HG02610 (cell line): ENCODE measurements at regions not wholly inside any gene's neighbourhood (a gene's known extent, or its start where the extent isn't known, plus 50 kb on each side); places are given as distances from the start of the nearest gene placed in this dataset.

ENCODE experiments used
- ATAC-seq: cut with Tn5 transposase; IDR thresholded peaks from one replicate; pipeline ENCODE4 v1.9.1; 2021; ENCODE audit warnings: mild to moderate bottlenecking, moderate library complexity; ENCODE audit not compliant: unreplicated experiment

DNA sequence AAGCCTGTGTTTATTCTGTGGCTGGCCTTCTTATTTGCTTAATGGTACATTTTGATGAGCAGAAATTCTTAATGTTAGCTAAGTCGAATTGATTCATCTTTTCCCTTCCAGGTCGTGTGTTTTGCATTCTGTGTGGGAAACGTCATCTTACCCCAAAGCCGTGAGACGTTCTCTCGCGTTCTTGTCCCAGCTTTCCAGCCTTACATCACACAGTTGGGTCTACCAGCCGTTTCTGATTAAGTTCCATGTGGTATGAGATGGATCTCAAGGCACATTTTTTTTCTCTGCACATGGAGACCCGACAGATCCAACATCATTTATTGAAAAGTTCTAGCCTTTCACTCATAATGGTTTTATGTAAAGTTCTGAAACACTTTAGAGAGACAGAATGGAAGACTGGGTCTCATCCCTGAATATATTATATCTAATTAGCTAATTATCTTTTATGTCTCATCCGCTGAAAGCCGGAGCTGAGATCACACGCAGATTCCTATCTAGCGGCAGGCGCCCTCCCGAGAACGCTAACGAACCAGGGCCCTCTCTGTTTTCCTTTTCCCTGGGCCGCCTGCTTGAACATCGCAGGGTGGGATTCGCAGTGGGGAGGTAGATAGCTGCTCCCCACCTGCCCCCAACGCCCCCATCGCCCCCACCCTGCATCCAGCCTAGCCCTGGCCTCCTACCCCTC, 1162.2 kb downstream of the BRD1 start:
- ATAC-seq, result no peak

DNA sequence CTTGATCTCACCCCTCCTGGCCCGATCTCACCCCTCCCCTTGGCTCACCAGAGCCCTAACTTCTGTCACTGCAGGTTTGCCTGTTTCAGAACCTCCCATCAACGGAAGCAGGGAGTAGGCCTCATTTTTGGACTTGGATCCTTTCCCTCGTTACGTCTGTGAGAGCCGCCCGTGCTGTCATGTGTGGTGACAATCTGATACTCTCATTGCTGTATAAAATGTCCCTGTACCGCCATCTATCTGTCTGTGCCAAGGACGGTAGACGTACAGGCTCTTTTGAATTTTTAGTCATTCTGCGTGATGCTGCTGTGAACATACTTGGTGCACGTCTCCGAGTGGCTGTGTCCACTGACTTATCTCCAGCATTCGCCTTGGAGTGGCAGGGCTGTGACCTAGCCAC, 1163.1 kb downstream of the BRD1 start:
- ATAC-seq, result no peak

DNA sequence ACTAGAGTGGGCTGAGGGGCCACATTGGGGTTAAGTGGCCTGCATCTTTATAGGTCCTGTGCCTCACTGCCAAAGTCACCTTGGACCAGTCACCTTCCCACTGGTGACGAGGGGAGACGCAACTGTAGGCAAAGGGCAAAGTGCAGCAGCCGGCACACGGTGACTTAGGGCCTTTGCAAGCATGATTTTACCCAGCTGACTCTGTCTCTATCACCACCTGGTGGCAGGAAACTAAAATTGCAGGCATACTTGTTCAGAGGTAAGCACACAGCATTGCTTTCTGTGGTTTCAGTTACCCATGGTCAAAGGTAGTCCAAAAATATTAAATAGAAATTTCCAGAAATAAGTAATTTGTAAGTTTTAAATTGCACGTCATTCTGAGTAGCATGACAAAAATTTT, 1164.4 kb downstream of the BRD1 start:
- ATAC-seq, result no peak

DNA sequence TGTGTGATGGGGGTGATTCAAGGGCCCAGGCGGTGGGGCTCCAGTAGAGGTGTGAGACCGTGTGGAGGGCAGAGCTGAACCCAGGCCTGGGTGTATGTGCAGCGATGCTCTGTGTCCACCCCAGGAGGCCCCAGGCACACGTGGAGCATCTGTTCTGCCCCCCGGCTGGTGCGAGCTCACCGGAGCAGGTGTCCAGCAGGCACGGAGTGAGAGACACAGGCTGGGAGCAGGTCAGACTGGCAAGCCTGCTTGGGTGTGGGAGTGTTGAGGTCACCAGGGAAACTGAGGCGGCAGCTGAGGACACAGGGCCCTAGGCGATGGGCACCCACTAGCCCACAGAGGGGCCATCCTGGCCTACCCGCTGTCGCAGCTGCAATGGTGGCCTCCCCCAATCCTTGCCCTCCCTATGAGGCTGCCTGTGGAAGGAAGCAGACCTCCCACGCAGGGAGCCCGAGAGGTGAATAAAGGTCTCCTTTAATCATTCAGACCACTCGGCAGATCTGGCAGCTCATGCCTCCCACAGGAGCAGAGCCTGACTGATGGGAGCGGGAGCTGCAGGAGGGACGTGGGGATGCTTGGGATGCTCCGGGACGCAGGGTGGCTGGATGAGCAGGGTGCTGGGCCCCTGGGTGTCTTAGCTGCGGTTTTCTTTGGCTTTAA, 1165.1 kb downstream of the BRD1 start:
- no peak for ATAC-seq

DNA sequence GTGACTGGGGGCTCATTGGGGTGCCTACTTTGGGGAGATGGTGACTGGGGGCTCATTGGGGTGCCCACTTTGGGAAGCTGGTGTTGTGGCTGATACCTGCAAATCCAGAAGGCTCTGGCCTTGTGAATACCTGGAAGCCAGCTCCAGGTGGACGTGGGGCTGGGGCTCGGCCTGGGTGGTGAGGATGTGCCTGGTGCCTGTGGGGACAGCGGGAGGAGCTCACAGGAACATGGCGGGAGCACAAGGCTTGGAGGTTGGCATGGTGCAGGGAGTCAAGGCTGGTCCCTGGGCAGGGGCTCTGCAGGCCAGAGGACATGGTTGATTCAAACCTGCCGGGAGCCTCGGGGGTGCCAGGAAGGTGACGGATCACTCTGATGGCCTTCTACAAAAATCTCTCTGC, 1165.7 kb downstream of the BRD1 start:
- ATAC-seq, result no peak

DNA sequence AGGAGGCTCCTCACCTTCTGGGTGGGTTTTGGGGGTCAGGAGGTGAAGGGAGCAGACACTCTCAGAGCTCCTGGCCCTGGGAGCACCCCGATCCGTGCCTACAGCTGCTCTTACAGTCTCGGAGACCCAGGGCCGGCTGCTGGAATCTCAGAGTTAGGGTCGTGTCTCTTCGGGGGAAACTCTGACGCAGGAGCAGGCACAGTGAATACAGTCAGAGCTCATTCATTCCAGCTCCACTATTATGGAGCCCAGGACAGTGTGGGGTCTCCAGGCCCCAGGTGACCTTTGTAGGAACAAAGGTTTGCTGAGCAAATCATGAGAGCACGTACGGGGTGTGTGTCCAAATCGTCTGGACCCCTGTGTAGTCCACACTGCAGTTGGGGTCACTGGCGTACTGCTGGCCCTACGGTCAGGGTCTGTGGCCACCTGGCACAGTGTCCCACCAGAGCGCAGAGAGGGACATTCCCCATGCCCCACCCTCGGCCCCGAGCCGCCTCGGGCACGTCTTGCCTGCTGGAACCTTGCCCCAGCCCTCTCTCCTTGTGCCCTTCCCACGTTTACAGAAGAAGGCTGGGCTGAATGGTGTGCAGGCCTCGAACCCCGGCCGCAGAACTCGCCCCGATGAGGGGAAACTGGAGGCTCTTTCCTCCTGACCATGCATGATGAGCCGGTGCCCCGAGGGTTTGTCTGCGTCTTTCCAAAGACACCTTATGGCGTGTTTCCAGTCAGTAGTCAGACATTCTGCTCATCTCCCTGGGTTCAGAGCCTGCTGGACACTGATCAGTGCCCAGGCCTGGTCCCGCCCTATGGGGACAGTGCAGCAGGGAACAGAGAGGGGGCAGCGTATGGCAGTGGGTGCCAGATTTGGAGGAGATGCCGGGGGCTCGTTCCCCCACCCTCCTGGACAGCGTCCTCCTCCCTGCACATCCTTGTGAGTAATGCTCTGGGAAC, 1166.6 kb downstream of the BRD1 start:
- ATAC-seq, result no peak

DNA sequence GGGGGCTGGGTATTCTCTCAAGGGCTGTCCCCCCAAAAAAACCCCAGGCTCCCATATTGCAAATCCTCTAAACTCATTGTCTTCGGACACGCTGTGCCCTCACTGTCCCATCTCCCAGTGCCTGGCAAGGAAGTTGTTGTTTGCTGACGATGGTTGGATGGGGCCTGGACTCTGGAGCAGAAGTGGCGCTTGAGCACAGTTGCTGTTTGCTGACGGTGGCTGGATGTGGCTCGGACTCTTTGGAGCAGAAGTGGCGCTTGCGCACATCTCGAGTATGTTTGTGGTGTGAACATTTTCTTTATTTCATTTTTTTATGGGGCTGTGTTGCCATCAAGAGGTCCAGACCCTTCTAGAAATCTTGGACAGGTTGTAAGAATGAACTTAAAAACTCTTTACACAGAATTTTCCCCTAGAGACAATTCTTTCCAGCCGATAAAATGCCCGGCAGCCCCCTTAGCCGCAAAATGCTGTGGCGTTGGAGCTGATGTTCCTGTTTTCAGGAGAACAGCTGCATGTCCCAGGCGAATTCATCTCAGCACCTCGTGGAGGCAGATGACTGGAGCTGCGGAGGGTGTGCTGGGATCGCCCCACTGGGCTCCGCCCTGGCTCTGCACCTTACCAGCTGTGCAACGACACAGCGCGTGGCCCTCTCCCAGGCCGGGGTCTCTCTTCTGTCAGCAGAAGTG, 1167.4 kb downstream of the BRD1 start:
- ATAC-seq, result no peak

DNA sequence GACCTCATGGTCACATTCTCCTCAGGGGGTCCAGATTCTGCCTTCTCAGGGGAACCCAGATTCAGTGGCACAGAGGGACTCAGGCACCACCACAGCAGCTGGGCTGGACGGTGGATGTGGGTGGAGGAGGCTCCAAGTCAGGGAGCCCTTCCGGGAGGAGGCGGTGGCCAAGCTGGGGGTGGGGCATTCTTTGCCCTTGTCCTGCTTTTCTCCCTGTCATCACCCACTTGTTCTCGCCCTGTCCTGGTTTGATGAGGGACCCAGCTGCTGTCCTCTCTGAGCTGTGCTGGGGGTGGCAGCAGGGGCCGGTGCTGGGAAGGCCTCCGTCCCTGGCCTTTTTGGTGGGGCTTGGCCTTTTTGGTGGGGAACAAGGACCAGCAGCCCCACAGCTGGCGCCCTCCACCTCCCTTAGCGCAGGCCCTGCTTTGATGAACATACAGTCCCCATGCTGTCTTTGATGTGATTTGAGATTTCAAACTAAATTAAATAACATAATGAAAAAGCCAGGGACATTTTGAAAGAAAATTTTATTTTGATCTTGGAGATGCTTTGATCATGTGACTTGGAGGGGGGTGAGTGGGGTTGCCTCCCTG, 1168.2 kb downstream of the BRD1 start:
- ATAC-seq, result no peak

DNA sequence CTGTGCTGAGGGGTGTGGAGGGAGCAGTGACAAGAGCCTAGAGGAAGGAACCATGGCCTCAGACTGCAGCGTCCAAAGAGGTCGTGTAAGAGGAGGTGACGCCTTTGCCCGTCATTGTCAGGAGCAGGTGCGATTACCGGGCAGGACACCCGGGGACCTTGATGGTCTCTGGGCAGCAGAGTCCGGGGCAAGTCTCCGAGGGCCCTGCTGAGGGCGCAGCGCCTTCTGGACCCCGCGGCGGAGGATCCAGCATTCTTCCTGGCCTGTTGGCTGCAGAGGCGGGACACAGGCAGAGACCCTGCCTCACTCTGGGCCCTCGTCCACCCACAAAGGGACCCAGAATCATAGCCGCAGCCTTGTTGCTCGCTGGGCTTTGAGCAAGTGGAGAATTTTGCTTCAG, 1168.8 kb downstream of the BRD1 start:
- ATAC-seq, result no peak

DNA sequence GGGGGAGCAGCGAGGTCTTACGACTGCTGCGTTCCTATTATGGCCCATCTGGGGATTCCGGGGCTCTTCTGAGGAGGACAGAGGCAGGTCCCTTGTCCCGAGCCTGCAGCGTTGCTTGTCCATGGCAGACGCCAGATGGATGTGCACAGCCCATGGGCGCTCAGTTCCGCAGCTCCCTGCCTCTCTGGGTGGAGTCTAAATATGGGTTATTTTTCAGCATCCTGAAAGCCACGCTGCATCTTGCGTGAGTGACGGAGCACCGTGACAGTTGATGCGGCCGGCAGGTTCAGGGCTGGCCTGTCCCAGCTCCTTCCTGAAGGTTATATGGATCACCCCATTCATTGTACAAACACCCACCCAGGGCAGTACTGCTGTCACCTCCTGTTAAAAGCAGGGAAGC, 1169.4 kb downstream of the BRD1 start:
- ATAC-seq, result no peak

DNA sequence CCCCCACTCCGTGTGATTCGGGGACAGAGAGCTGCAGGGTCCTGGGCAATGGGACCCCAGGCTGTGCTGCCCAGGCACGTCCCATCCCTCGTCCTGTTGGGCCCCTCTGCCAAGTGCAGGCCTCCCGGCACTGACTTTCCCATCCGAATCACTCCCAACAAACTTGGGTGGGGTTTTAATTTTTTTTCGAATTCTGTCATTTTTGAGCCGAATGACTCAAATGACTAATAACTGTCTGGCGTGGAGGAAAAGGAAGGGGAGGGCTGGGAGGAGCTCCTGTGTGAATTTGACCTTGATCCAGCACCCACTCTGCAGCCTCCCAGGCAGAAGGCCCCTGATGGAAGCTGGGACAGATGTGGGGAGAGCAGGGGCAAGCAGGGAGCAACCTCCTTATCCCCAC, 1173.2 kb downstream of the BRD1 start:
- ATAC-seq, result no peak

DNA sequence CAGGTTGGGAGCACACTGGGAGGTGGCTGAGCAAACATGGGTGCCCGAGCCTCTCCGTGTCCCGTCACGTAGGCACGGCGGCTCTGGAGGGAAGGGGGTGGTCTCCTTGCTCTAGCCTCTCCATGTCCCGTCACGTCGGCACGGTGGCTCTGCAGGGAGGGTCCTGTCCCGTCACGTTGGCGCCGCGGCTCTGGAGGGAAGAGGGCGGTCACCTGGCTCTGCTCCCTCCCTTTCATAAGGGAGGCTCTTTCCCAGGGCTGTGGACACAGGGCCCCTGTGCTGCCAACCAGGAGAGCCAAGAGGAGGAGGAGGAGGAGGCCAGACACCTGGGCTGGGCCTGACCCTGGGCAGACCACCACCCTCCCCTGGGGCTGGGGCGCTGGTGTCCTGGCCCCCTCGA, 1173.7 kb downstream of the BRD1 start:
- ATAC-seq, result no peak

DNA sequence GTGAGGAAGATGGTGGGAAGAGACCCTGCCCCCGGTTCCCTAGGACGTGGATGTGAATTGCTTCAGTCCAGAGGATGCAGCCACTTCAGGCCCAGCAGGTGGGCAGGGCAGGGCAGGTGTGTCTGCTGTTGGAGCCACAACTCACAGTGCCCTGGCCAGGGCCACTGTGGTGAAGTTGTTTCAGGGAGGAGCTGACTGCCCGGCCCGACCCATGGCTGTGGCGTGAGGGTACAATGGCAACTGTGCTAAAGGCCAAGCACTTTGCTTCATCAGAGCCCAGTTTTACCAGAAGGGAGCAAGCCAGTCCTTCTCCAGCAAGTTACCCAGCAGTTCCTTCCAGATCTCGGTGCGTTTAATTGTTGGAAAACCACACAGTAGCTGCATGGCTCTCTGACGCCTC, 1174.4 kb downstream of the BRD1 start:
- no peak for ATAC-seq

DNA sequence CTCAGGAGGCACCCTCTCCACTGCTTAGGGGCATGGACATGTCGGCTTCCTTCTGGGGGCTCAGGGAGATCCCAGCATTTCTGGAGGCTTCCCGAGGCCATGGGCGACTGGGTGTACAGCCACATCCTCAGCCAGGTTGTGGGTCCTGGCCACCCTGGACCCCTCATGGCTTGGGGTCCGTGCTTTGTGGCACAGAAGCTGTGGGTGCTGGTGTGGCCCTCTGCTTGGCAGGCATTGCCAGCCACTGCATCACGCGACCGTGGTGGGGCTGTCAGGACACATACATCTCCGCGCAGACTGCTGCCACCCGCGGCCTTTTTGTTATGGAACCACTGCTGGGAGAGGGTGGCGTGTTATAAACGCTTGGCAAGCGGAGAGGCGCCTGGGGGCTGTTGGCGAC, 1174.9 kb downstream of the BRD1 start:
- ATAC-seq, result no peak

DNA sequence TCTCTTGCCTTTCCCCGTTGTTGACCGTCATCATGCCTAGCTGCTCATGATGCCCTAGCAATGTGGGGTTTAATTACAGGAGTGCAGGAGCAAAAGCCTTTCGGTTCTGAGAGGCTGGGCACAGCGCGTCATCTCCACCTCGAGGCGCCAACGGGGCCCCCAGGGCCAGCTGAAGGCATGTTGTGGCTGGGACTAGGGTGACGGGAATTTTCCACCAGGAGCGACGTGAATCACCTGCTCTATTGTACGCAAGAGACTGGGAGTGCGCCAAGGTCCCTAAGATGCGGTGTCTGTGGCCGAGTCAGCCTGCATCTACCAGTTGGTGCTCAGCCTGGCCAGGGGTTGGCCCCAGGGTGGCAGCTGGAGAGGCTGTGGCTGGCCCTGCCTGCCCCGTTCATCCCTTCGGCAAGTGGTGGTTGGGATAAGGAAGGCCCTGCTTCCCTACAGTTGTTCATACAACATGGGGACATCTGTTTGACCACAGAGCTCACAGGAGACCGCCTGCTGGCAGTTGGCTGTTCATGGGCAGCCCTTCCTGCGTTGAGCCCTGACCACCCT, 1175.6 kb downstream of the BRD1 start:
- ATAC-seq, result no peak

DNA sequence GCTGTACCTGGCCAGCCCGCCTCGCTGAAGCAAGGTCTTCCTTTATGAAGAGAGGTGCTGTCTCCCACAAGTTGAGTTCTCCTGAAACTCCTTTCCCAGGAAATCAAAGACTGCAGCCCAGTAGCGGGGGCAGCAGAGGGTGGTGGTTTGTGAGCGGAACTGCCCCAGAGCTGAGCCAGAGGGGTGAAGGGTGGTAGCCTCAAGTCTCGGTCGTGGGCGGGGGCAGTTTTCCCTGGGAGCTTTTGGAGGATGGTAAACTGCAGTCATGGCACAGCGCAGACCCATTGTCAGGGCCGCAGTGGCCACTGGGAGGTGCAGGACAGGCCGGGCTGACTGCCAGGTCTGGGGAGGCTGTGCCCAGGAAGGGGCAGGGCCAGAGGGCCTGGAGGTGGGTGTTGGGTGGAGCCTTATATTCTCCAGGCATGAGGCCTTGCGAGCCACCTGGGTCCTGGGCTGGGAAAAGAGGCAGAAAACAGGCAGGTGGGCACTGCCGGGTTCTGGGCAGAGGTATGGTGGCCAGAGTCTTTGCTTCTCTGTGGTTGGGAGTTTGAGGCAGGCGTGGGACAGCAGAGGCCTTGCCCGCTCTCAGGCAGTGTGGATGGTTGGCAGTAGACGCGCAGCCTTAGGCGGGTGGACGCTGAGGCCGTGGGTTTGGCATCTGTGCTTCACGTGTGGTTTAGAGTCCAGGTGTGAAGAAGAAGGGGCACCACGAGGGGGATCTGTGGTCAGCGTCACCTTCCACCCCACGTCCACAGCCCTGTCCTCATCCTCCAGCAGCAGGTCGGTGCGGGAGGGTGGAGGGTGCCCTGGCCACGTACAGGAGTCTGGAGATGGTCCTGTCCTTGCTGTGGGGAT, 1176.4 kb downstream of the BRD1 start:
- no peak for ATAC-seq

DNA sequence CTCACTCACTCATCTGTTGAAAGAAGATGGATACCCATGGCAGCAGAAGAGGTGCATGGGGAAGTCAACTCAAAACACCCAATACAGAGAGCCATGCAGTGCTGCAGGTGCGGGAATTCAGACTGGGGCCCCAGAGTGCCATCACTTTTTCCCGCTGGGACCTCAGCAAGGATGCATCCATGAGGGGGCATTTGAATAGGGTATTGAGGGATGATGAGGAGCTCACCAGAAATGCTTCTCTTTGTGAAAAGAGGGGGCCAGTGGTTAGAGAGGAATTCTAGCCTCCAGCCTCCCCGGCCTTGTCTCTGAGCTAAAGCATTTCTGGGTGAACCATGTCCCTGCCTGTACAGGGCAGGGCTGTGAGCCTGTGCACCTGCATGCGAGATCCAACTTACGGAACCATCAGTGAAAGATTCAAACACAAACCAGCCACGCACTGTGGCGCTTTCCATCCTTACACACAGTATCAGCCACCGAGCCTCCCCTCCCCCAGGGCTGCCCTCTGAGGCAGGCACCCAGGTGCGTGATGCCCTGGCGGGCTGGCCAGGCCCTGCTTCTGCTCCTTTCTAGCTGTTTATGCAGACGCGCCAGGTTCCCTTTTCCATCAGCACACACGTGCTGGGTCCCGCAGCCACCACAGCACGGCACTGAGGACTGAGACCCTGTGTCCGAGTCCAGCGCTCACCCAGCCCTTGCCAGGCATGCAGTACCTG, 1177.2 kb downstream of the BRD1 start:
- no peak for ATAC-seq

DNA sequence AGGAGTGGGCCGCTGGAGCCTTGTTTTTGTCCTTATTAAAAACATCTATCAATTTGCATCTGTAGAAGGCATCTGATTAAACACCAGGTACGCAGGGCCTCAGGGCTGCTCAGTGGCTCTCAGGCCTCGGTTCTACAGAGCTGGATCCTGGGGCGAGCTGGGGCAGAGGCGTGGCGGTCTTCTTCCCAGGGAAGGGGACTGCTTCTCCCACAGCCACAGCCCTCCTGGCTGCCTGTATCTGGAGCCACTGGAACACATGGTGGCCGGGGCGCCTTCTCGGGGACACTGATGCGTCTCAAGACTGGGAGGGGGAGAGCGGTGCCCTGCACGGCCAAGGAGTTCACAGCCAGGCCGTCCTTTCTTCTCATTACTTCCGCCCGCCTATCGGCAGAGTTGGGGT, 1178.2 kb downstream of the BRD1 start:
- ATAC-seq, result no peak

DNA sequence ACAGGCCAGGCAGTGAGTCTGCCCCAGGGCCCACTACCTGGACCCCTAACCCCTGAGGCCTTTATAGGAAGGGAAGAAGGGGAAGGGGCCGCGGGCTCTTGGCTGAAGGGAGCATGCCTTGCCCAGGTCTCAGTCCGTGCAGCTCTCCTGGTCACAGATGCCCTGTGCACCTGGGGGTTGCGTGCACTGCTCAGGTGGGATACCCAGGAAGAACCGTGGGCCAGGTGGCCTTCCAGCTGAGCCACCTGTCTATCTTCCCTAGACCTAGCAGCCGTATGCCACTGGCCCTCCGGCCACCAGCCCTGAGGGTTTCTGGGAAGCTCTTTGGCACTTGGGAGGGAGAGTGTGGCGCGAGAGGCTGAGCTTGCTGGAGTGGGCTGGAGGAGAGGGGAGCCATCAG, 1178.6 kb downstream of the BRD1 start:
- ATAC-seq, result no peak
